ENCODE measurements at regions not wholly inside any gene's neighbourhood (a gene's known extent, or its start where the extent isn't known, plus 50 kb on each side); places are given as distances from the start of the nearest gene placed in this dataset.

DNA sequence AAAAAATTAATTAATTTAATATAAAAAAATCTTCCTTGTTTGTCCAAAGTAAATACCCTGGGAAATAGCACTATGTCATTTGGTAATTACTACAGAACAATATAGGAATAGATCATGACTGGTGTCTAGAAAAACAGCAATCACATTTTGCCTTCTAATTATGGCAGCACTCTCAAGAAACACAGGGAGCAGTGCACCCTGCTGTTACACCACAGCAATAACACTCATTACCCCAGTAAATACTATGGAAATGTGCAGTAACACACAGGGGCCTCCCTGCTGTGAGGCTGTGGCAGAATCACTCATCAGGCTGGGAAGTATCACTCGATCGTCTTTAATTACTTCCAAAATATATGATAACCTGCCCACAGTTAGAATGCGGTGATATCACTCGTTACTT is 646.0 kb downstream of the TUSC7 start:
- DNase-seq (peak in 3 of 5 donors; percentile 8 to 27 (median 16)), FAIRE-seq (no peak)
- Histone ChIP-seq H3K27me3 (ENCODE audit: control insufficient read depth, insufficient read depth, low read length) (no peaks in the 10 kb centered on the region), H3K9ac (ENCODE audit: low read length in 3 of 3) (no peak overlapping the region), H3K4me1 (ENCODE audit: control insufficient read depth in 2 of 3, insufficient read depth in 2 of 3, low read depth in 1 of 3, low read length in 3 of 3) (no peaks in the 10 kb centered on the region), H3K9me3 (ENCODE audit: control insufficient read depth in 2 of 3, insufficient read depth in 1 of 3, low read length in 3 of 3) (no peaks in the 10 kb centered on the region), H3K27ac (ENCODE audit: low read depth in 2 of 2, low read length in 2 of 2) (no peak overlapping the region), H3K4me3 (ENCODE audit: low read length in 3 of 3) (no peak overlapping the region), H3K36me3 (ENCODE audit: control insufficient read depth in 2 of 3, insufficient read depth in 3 of 3, low read length in 3 of 3) (no peaks in the 10 kb centered on the region)
- TF ChIP-seq, protein P1, sequence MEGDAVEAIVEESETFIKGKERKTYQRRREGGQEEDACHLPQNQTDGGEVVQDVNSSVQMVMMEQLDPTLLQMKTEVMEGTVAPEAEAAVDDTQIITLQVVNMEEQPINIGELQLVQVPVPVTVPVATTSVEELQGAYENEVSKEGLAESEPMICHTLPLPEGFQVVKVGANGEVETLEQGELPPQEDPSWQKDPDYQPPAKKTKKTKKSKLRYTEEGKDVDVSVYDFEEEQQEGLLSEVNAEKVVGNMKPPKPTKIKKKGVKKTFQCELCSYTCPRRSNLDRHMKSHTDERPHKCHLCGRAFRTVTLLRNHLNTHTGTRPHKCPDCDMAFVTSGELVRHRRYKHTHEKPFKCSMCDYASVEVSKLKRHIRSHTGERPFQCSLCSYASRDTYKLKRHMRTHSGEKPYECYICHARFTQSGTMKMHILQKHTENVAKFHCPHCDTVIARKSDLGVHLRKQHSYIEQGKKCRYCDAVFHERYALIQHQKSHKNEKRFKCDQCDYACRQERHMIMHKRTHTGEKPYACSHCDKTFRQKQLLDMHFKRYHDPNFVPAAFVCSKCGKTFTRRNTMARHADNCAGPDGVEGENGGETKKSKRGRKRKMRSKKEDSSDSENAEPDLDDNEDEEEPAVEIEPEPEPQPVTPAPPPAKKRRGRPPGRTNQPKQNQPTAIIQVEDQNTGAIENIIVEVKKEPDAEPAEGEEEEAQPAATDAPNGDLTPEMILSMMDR (IDR thresholded peaks at IDR 0.05; ENCODE audit: borderline replicate concordance, extremely low read depth, insufficient read depth), result peak; percentile 61
- intact Hi-C loops (cut with DNase I), result no loop called here

DNA sequence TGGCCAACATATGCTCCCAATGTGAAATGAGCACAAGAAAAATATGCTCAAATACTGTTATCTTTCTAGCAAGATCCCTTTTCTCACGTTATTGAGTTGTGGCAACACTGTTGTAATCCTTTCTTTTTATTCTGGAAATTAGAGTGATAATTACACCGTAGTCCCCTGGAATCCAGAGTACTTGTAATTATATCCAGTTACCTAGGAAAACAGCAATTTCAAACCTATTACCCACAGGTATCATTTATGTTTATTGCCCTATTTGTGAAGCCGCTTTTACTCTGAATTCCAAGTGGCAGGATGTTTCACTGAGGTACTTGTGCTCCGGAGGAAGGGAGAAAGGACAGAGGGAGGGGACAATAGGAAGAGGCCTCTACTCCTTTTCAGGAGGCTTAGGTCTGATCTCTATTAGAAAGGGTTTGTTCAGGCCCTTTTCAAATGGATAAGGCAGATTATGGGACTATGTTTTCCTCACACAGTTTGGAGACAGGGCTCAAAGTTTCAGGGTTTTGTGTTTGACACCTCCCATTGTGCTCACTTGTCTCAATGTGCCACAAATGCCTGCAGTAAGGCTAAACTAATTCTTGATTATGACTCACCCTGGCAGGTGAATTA is 646.6 kb downstream of the TUSC7 start:
- Histone ChIP-seq H3K4me3 (ENCODE audit: low read length in 3 of 3) (no peak overlapping the region), H3K27ac (ENCODE audit: low read depth in 2 of 2, low read length in 2 of 2) (no peak overlapping the region), H3K9ac (ENCODE audit: low read length in 3 of 3) (no peak overlapping the region), H3K36me3 (ENCODE audit: control insufficient read depth in 2 of 3, insufficient read depth in 3 of 3, low read length in 3 of 3) (no peaks in the 10 kb centered on the region), H3K4me1 (ENCODE audit: control insufficient read depth in 2 of 3, insufficient read depth in 2 of 3, low read depth in 1 of 3, low read length in 3 of 3) (no peaks in the 10 kb centered on the region), H3K27me3 (ENCODE audit: control insufficient read depth, insufficient read depth, low read length) (no peaks in the 10 kb centered on the region), H3K9me3 (ENCODE audit: control insufficient read depth in 2 of 3, insufficient read depth in 1 of 3, low read length in 3 of 3) (no peaks in the 10 kb centered on the region)
- no peak for DNase-seq
- intact Hi-C loops (cut with DNase I), result no loop called here
- FAIRE-seq, result no peak
- TF ChIP-seq, protein P1 (IDR thresholded peaks at IDR 0.05; ENCODE audit: borderline replicate concordance, extremely low read depth, insufficient read depth), result no peak

- no peak overlapping the region for H3K9ac ChIP-seq (ENCODE audit: low read length in 3 of 3)
- no peak overlapping the region for H3K4me3 ChIP-seq (ENCODE audit: low read length in 3 of 3)
- no peaks in the 10 kb centered on the region for H3K4me1 ChIP-seq (ENCODE audit: control insufficient read depth in 2 of 3, insufficient read depth in 2 of 3, low read depth in 1 of 3, low read length in 3 of 3)
- intact Hi-C loops (cut with DNase I), result no loop called here
- DNase-seq (peak in 1 of 5 donors; percentile 51), FAIRE-seq (no peak)
- H3K27me3 ChIP-seq (ENCODE audit: control insufficient read depth, insufficient read depth, low read length), result no peaks in the 10 kb centered on the region
- H3K27ac ChIP-seq (ENCODE audit: low read depth in 2 of 2, low read length in 2 of 2), result no peak overlapping the region
- H3K9me3 ChIP-seq (ENCODE audit: control insufficient read depth in 2 of 3, insufficient read depth in 1 of 3, low read length in 3 of 3), result peaks cover 0 to 2% (median 0%) of the 10 kb centered on the region in 3 donors
- TF ChIP-seq, protein P1 (IDR thresholded peaks at IDR 0.05; ENCODE audit: borderline replicate concordance, extremely low read depth, insufficient read depth), result no peak
- H3K36me3 ChIP-seq (ENCODE audit: control insufficient read depth in 2 of 3, insufficient read depth in 3 of 3, low read length in 3 of 3), result no peaks in the 10 kb centered on the region
Observed at GRCh38 chr3:117358717-117359314, 649.2 kb downstream of the TUSC7 start.

All from kidney (tissue), 13 donors.